AG04450 (cell line): ENCODE measurements at regions not wholly inside any gene's neighbourhood (a gene's known extent, or its start where the extent isn't known, plus 50 kb on each side); places are given as distances from the start of the nearest gene placed in this dataset.

ENCODE experiments used
- CTCF ChIA-PET: fragments of 300-600, 350-600 bp; formaldehyde crosslinking; extraction: SDS; loops from one replicate; lab custom pipeline; 2022; ENCODE audit warnings: antibody characterized with exemption, inconsistent platforms; lab: Charles Lee
- POLR2A ChIA-PET: fragments of 350-600 bp; formaldehyde crosslinking; extraction: SDS; loops from one replicate; lab custom pipeline; 2021; ENCODE audit warnings: antibody characterized with exemption, inconsistent platforms; lab: Yijun Ruan, JAX
- DNase-seq: peaks from one replicate; pipeline ENCODE4 v3.0.0-alpha.2; 2011; ENCODE audit warnings: low read depth, low spot score
- H3K27ac ChIP-seq: one replicate; pipeline ENCODE4 v1.5.1; 2012; ENCODE audit warnings: low read depth, low read length, control low read depth
- H3K27me3 ChIP-seq: one replicate; pipeline ENCODE4 v1.6.0; 2012; ENCODE audit warnings: low read length; ENCODE audit not compliant: control insufficient read depth, insufficient read depth
- H3K4me3 ChIP-seq: 2 replicates; pipeline ENCODE4 v1.5.1; 2011; ENCODE audit warnings: mild to moderate bottlenecking, low read depth, low read length, control low read depth
- H3K9me3 ChIP-seq: 2 replicates; pipeline ENCODE4 v1.5.1; 2012; ENCODE audit warnings: low read length; ENCODE audit not compliant: control insufficient read depth, insufficient read depth
- CTCF ChIP-seq: IDR thresholded peaks from 2 replicates; pipeline ENCODE4 v1.5.1; 2011; ENCODE audit warnings: low read depth, low read length, control low read depth, inconsistent platforms

- Histone ChIP-seq H3K27me3 (no peaks in the 10 kb centered on the region), H3K4me3 (no peak overlapping the region), H3K9me3 (no peaks in the 10 kb centered on the region; the same call in 1 of the 2 replicates), H3K27ac (no peak overlapping the region)
- ChIA-PET CTCF (no interaction called here), POLR2A (no interaction called here)
- no peak for TF ChIP-seq CTCF
- DNase-seq = no peak
Observed at GRCh38 chr6:114844359-114844758, 501.5 kb upstream of the HS3ST5 start.

- Histone ChIP-seq H3K27me3 (no peaks in the 10 kb centered on the region), H3K9me3 (no peaks in the 10 kb centered on the region; the same call in 1 of the 2 replicates), H3K27ac (no peak overlapping the region), H3K4me3 (no peak overlapping the region)
- POLR2A ChIA-PET = no interaction called here
- CTCF ChIA-PET = no interaction called here
- TF ChIP-seq CTCF = no peak
- DNase-seq = no peak
Observed at GRCh38 chr6:114839019-114839418, 496.2 kb upstream of the HS3ST5 start.

GRCh38 chr6:114833211-114833610, 490.4 kb upstream of the HS3ST5 start:
- POLR2A ChIA-PET = no interaction called here
- H3K27me3 ChIP-seq = no peaks in the 10 kb centered on the region
- DNase-seq = no peak
- CTCF ChIA-PET = no interaction called here
- H3K27ac ChIP-seq = no peak overlapping the region
- H3K4me3 ChIP-seq = no peak overlapping the region
- H3K9me3 ChIP-seq = no peaks in the 10 kb centered on the region
- TF ChIP-seq CTCF = no peak

- DNase-seq = no peak
- no peaks in the 10 kb centered on the region for H3K9me3 ChIP-seq
- CTCF ChIA-PET = no interaction called here
- H3K27me3 ChIP-seq = no peaks in the 10 kb centered on the region
- no peak for TF ChIP-seq CTCF
- H3K4me3 ChIP-seq = no peak overlapping the region
- POLR2A ChIA-PET = no interaction called here
- H3K27ac ChIP-seq = no peak overlapping the region
Observed at GRCh38 chr6:114830515-114830914, 487.7 kb upstream of the HS3ST5 start.

GRCh38 chr6:114827135-114827534, 484.3 kb upstream of the HS3ST5 start:
- no peak overlapping the region for H3K27ac ChIP-seq
- H3K27me3 ChIP-seq = no peaks in the 10 kb centered on the region
- H3K9me3 ChIP-seq = no peaks in the 10 kb centered on the region
- ChIA-PET POLR2A (no interaction called here), CTCF (interaction anchor here (0.6 kb wide), 1 partner anchor 695 kb away, joined by 3 read pairs; no protein-coding TSS in a partner anchor)
- no peak for DNase-seq
- no peak for TF ChIP-seq CTCF
- H3K4me3 ChIP-seq = no peak overlapping the region
